ENCODE measurements at regions not wholly inside any gene's neighbourhood (a gene's known extent, or its start where the extent isn't known, plus 50 kb on each side); places are given as distances from the start of the nearest gene placed in this dataset.
"Not testable (repeated sequence)": the region's sequence is repeated elsewhere in the genome, so short reads cannot be mapped to it uniquely, and the experiment has no call there.

- no peak for DNase-seq (ENCODE audit: low read depth)
These were observed 1141.1 kb upstream of the ACO1 start for GRCh38 chr9:31243386-31243785.

GRCh38 chr9:31248156-31248555 is 1136.3 kb upstream of the ACO1 start:
- DNase-seq (ENCODE audit: low read depth): no peak

GRCh38 chr9:31251386-31251785 is 1133.1 kb upstream of the ACO1 start:
- no peak for DNase-seq (ENCODE audit: low read depth)

GRCh38 chr9:31253800-31254762 is 1130.4 kb upstream of the ACO1 start:
- DNase-seq (ENCODE audit: low read depth): no peak

- DNase-seq (ENCODE audit: low read depth): no peak
These were observed 1129.2 kb upstream of the ACO1 start for GRCh38 chr9:31255211-31255610.

GRCh38 chr9:31259824-31260223 is 1124.6 kb upstream of the ACO1 start:
- DNase-seq (ENCODE audit: low read depth): no peak

GRCh38 chr9:31272456-31273295 is 1111.8 kb upstream of the ACO1 start:
- DNase-seq (ENCODE audit: low read depth): no peak

GRCh38 chr9:31275419-31275818 is 1109.0 kb upstream of the ACO1 start:
- no peak for DNase-seq (ENCODE audit: low read depth)

- no peak for DNase-seq (ENCODE audit: low read depth)
These were observed 1093.7 kb upstream of the ACO1 start for GRCh38 chr9:31290731-31291130.

GRCh38 chr9:31302620-31303418 is 1081.6 kb upstream of the ACO1 start:
- DNase-seq (ENCODE audit: low read depth): no peak

- DNase-seq (ENCODE audit: low read depth): peak; percentile 76
These were observed 1079.9 kb upstream of the ACO1 start for GRCh38 chr9:31304576-31304975.

GRCh38 chr9:31314241-31314640 is 1070.2 kb upstream of the ACO1 start:
- DNase-seq (ENCODE audit: low read depth): no peak

GRCh38 chr9:31320494-31320893 is 1063.9 kb upstream of the ACO1 start:
- no peak for DNase-seq (ENCODE audit: low read depth)

- no peak for DNase-seq (ENCODE audit: low read depth)
These were observed 1063.2 kb upstream of the ACO1 start for GRCh38 chr9:31321256-31321655.

- DNase-seq (ENCODE audit: low read depth): no peak
These were observed 1062.8 kb upstream of the ACO1 start for GRCh38 chr9:31321686-31322085.

GRCh38 chr9:31323726-31324444 is 1060.6 kb upstream of the ACO1 start:
- no peak for DNase-seq (ENCODE audit: low read depth)

GRCh38 chr9:31325778-31326177 is 1058.7 kb upstream of the ACO1 start:
- no peak for DNase-seq (ENCODE audit: low read depth)

GRCh38 chr9:31326883-31327282 is 1057.6 kb upstream of the ACO1 start:
- not testable (repeated sequence) for DNase-seq (ENCODE audit: low read depth)

GRCh38 chr9:31334837-31335528 is 1049.5 kb upstream of the ACO1 start:
- no peak for DNase-seq (ENCODE audit: low read depth)

- no peak for DNase-seq (ENCODE audit: low read depth)
These were observed 1048.8 kb upstream of the ACO1 start for GRCh38 chr9:31335529-31336234.
